ENCODE measurements at regions not wholly inside any gene's neighbourhood (a gene's known extent, or its start where the extent isn't known, plus 50 kb on each side); places are given as distances from the start of the nearest gene placed in this dataset.

- TF ChIP-seq, protein P1, sequence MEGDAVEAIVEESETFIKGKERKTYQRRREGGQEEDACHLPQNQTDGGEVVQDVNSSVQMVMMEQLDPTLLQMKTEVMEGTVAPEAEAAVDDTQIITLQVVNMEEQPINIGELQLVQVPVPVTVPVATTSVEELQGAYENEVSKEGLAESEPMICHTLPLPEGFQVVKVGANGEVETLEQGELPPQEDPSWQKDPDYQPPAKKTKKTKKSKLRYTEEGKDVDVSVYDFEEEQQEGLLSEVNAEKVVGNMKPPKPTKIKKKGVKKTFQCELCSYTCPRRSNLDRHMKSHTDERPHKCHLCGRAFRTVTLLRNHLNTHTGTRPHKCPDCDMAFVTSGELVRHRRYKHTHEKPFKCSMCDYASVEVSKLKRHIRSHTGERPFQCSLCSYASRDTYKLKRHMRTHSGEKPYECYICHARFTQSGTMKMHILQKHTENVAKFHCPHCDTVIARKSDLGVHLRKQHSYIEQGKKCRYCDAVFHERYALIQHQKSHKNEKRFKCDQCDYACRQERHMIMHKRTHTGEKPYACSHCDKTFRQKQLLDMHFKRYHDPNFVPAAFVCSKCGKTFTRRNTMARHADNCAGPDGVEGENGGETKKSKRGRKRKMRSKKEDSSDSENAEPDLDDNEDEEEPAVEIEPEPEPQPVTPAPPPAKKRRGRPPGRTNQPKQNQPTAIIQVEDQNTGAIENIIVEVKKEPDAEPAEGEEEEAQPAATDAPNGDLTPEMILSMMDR (IDR thresholded peaks at IDR 0.05), result no peak
- TF ChIP-seq POLR2A (IDR thresholded peaks at IDR 0.05), result no peak
Observed at GRCh38 chr11:81253244-81253643, 1480.4 kb downstream of the FAM181B start.
